Stomach (tissue), 4 donors: ENCODE measurements at regions not wholly inside any gene's neighbourhood (a gene's known extent, or its start where the extent isn't known, plus 50 kb on each side); places are given as distances from the start of the nearest gene placed in this dataset.
"Not testable (repeated sequence)": the region's sequence is repeated elsewhere in the genome, so short reads cannot be mapped to it uniquely, and the experiment has no call there.

ENCODE experiments used
- CTCF ChIP-seq, 7 experiments: fragments of 450-650 bp in 4 of 7; fragments of 200-600 bp in 3 of 7; sonication (generic) in 3 of 7; IDR thresholded peaks; one replicate each; pipeline ENCODE4 v1.5.1; 2016 to 2019; ENCODE audit warnings: antibody characterized with exemption in 7 of 7, control low read depth in 2 of 7, mild to moderate bottlenecking in 1 of 7
- POLR2A ChIP-seq, 4 donors: fragments of 450-650 bp; IDR thresholded peaks; one replicate each; pipeline ENCODE4 v1.6.1; 2016; ENCODE audit warnings: antibody characterized with exemption in 4 of 4, control low read depth in 2 of 4, mild to moderate bottlenecking in 1 of 4, moderate library complexity in 1 of 4
- POLR2AphosphoS5 ChIP-seq, 3 donors: sonication (generic); formaldehyde crosslinking; IDR thresholded peaks; one replicate each; pipeline ENCODE4 v1.6.1; 2016; ENCODE audit warnings: antibody characterized with exemption in 3 of 3

GRCh38 chr9:27832108-27832507 lies 258.8 kb upstream of the C9orf72 start:
- not testable (repeated sequence) for TF ChIP-seq CTCF, POLR2AphosphoS5, POLR2A (IDR thresholded peaks at IDR 0.05)
